Fibroblast of lung (primary cell): ENCODE measurements at regions not wholly inside any gene's neighbourhood (a gene's known extent, or its start where the extent isn't known, plus 50 kb on each side); places are given as distances from the start of the nearest gene placed in this dataset.

Source experiments
- DNase-seq, 2 donors: peaks; one replicate each; pipeline versions ENCODE4 v3.0.0 to v3.0.0-alpha.2; 2010; ENCODE audit warnings: low read depth in 2 of 2
- H2AFZ ChIP-seq: 2 replicates; pipeline ENCODE4 v1.5.1; 2012; ENCODE audit warnings: low read length, control low read depth, inconsistent platforms
- H3K27ac ChIP-seq: 2 replicates; pipeline ENCODE4 v1.5.1; 2011; ENCODE audit warnings: low read length, control low read depth; ENCODE audit not compliant: insufficient read depth
- H3K27me3 ChIP-seq: 2 replicates; pipeline ENCODE4 v1.5.1; 2011; ENCODE audit warnings: mild to moderate bottlenecking, low read length; ENCODE audit not compliant: control insufficient read depth, insufficient read depth
- H3K36me3 ChIP-seq: 2 replicates; pipeline ENCODE4 v1.5.1; 2011; ENCODE audit warnings: low read length; ENCODE audit not compliant: control insufficient read depth, insufficient read depth
- H3K4me1 ChIP-seq: 2 replicates; pipeline ENCODE4 v1.5.1; 2011; ENCODE audit warnings: low read length; ENCODE audit not compliant: control insufficient read depth, insufficient read depth; ENCODE audit errors: extremely low read depth
- H3K4me2 ChIP-seq: 2 replicates; pipeline ENCODE4 v1.5.1; 2011; ENCODE audit warnings: low read length, control low read depth; ENCODE audit not compliant: insufficient read depth; ENCODE audit errors: extremely low read depth
- H3K4me3 ChIP-seq, 4 experiments: fragments of 200-600 bp in 1 of 4; sonication (generic) in 1 of 4; replicated peaks in 1 of 4; 2 replicates each; pipeline ENCODE4 v1.5.1; 2011 to 2016; ENCODE audit warnings: low read length in 4 of 4, low read depth in 3 of 4, mild to moderate bottlenecking in 3 of 4, control low read depth in 2 of 4, inconsistent platforms in 1 of 4, mixed read lengths in 1 of 4; ENCODE audit not compliant: insufficient read depth in 1 of 4; ENCODE audit errors: control extremely low read depth in 1 of 4
- H3K79me2 ChIP-seq: 2 replicates; pipeline ENCODE4 v1.5.1; 2012; ENCODE audit warnings: mild to moderate bottlenecking, low read length, inconsistent platforms; ENCODE audit not compliant: control insufficient read depth, insufficient read depth
- H3K9ac ChIP-seq: 2 replicates; pipeline ENCODE4 v1.5.1; 2011; ENCODE audit warnings: mild to moderate bottlenecking, low read length, control low read depth; ENCODE audit not compliant: insufficient read depth
- H3K9me3 ChIP-seq: 2 replicates; pipeline ENCODE4 v1.5.1; 2012; ENCODE audit warnings: low read depth, low read length; ENCODE audit not compliant: control insufficient read depth, insufficient read depth
- H4K20me1 ChIP-seq: 2 replicates; pipeline ENCODE4 v1.5.1; 2011; ENCODE audit warnings: low read length; ENCODE audit not compliant: control insufficient read depth, insufficient read depth; ENCODE audit errors: extremely low read depth
- CTCF ChIP-seq, 2 donors: IDR thresholded peaks in 1 of 2; conservative IDR thresholded peaks in 1 of 2; 1 replicate in 1 of 2; 2 replicates in 1 of 2; pipeline ENCODE4 v1.5.1; 2011 to 2012; ENCODE audit warnings: low read length in 2 of 2, control low read depth in 1 of 2, inconsistent platforms in 1 of 2, low read depth in 1 of 2, mild to moderate bottlenecking in 1 of 2
- EZH2 ChIP-seq: IDR thresholded peaks from 2 replicates; pipeline ENCODE4 v1.5.1; 2012; ENCODE audit warnings: low read length, control low read depth, mild to moderate bottlenecking; ENCODE audit errors: missing control alignments

- no peaks in the 10 kb centered on the region for H3K4me1 ChIP-seq
- H3K27ac ChIP-seq, result no peak overlapping the region
- no peaks in the 10 kb centered on the region for H3K79me2 ChIP-seq
- no peaks in the 10 kb centered on the region for H4K20me1 ChIP-seq
- no peaks in the 10 kb centered on the region for H3K9me3 ChIP-seq
- H3K27me3 ChIP-seq, result peaks cover 41% of the 10 kb centered on the region
- no peak overlapping the region for H3K9ac ChIP-seq
- H3K4me2 ChIP-seq, result no peak overlapping the region
- H2AFZ ChIP-seq, result no peak overlapping the region
- no peak for DNase-seq
- H3K4me3 ChIP-seq, result no peak overlapping the region
- TF ChIP-seq EZH2 (peak; percentile 33), CTCF (conservative IDR thresholded peaks at IDR 0.05 in 1 of 2, IDR thresholded peaks at IDR 0.05 in 1 of 2; ENCODE audit: low read depth in 1 of 2, low read length in 2 of 2) (no peak)
- no peaks in the 10 kb centered on the region for H3K36me3 ChIP-seq
Observed at GRCh38 chr4:41865306-41865980, 69.8 kb upstream of the TMEM33 start.

GRCh38 chr4:41859087-41859486, 76.1 kb upstream of the TMEM33 start:
- Histone ChIP-seq H3K9me3 (no peaks in the 10 kb centered on the region), H4K20me1 (no peaks in the 10 kb centered on the region), H3K27me3 (peaks cover 11% of the 10 kb centered on the region), H3K36me3 (no peaks in the 10 kb centered on the region), H3K27ac (no peak overlapping the region), H3K4me2 (no peak overlapping the region), H3K4me1 (no peaks in the 10 kb centered on the region), H2AFZ (no peak overlapping the region), H3K79me2 (no peaks in the 10 kb centered on the region), H3K4me3 (no peak overlapping the region), H3K9ac (no peak overlapping the region)
- no peak for DNase-seq
- TF ChIP-seq CTCF (conservative IDR thresholded peaks at IDR 0.05 in 1 of 2, IDR thresholded peaks at IDR 0.05 in 1 of 2; ENCODE audit: low read depth in 1 of 2, low read length in 2 of 2) (no peak), EZH2 (no peak)

- Histone ChIP-seq H3K36me3 (no peaks in the 10 kb centered on the region), H3K9me3 (no peaks in the 10 kb centered on the region), H3K79me2 (no peaks in the 10 kb centered on the region), H3K4me2 (no peak overlapping the region), H3K4me1 (no peaks in the 10 kb centered on the region), H3K9ac (no peak overlapping the region), H2AFZ (no peak overlapping the region), H3K4me3 (no peak overlapping the region), H3K27me3 (peaks cover 2% of the 10 kb centered on the region), H4K20me1 (no peaks in the 10 kb centered on the region), H3K27ac (no peak overlapping the region)
- no peak for DNase-seq
- no peak for TF ChIP-seq EZH2
- no peak for TF ChIP-seq CTCF (conservative IDR thresholded peaks at IDR 0.05 in 1 of 2, IDR thresholded peaks at IDR 0.05 in 1 of 2; ENCODE audit: low read depth in 1 of 2, low read length in 2 of 2)
Observed at GRCh38 chr4:41857226-41857641, 78.0 kb upstream of the TMEM33 start.
